HCT116 (cell line): ENCODE measurements at regions not wholly inside any gene's neighbourhood (a gene's known extent, or its start where the extent isn't known, plus 50 kb on each side); places are given as distances from the start of the nearest gene placed in this dataset.

Source experiments
- ATAC-seq: fragments of 200-7000 bp; cut with Tn5 transposase; 2 replicates; pipeline ENCODE4 v1.9.1; 2020; ENCODE audit warnings: mild to moderate bottlenecking, moderate library complexity
- BruUV-seq: library from RNA; stranded (reverse); fragments of 400-500 nt; replicated peaks from 2 replicates; lab custom pipeline; 2021; lab: Mats Ljungman, UMichigan
- CTCF ChIA-PET: fragments of 300-600 bp; sonication (Branson Sonifier 250); formaldehyde crosslinking; loops from one replicate; lab custom pipeline; 2021; ENCODE audit warnings: antibody characterized with exemption; lab: Charles Lee
- POLR2A ChIA-PET: fragments of 300-600, 350-600 bp; sonication (Branson Sonifier 250); formaldehyde crosslinking; loops from one replicate; lab custom pipeline; 2021; ENCODE audit warnings: antibody characterized with exemption; lab: Charles Lee
- RAD21 ChIA-PET, 2 experiments: fragments of 300-600 bp; sonication (Branson Sonifier 250); formaldehyde crosslinking; loops; one replicate each; lab custom pipeline; 2023; ENCODE audit warnings: low total read pairs in 2 of 2; ENCODE audit not compliant: uncharacterized antibody in 2 of 2, unreplicated experiment in 2 of 2, low non-redundant PET in 1 of 2; lab: Charles Lee
- DNase-seq: peaks from one replicate; pipeline ENCODE4 v3.0.0-alpha.2; 2010; ENCODE audit warnings: low read depth, low spot score
- H2AFZ ChIP-seq: fragments of 200-600 bp; shearing (Covaris generic), sonication (generic); 2 replicates; pipeline ENCODE4 v1.6.1; 2017; ENCODE audit warnings: low read depth, mixed run types, mixed read lengths, antibody characterized with exemption, low read length; ENCODE audit not compliant: poor library complexity, severe bottlenecking
- H3K27ac ChIP-seq: 2 replicates; pipeline ENCODE4 v1.5.1; 2012; ENCODE audit warnings: low read depth, low read length
- H3K27me3 ChIP-seq: fragments of 200-600 bp; sonication (generic); 2 replicates; pipeline ENCODE4 v1.6.1; 2016; ENCODE audit warnings: mixed run types, low read length, mixed read lengths; ENCODE audit not compliant: insufficient read depth
- H3K36me3 ChIP-seq, 2 experiments: fragments of 200-500 bp in 1 of 2; fragments of 200-600 bp in 1 of 2; sonication (Bioruptor generic) in 1 of 2; sonication (generic) in 1 of 2; 2 replicates each; pipeline versions ENCODE4 v1.5.1 to v1.6.1; 2014 to 2016; ENCODE audit warnings: low read length in 2 of 2, inconsistent platforms in 1 of 2, mixed read lengths in 1 of 2, mixed run types in 1 of 2; ENCODE audit not compliant: insufficient read depth in 2 of 2, control insufficient read depth in 1 of 2
- H3K4me1 ChIP-seq, 2 experiments: fragments of 200-600 bp in 1 of 2; sonication (generic) in 1 of 2; 2 replicates each; pipeline versions ENCODE4 v1.5.1 to v1.6.1; 2012 to 2017; ENCODE audit warnings: low read length in 2 of 2, inconsistent platforms in 1 of 2, mild to moderate bottlenecking in 1 of 2, mixed read lengths in 1 of 2, mixed run types in 1 of 2, moderate library complexity in 1 of 2; ENCODE audit not compliant: insufficient read depth in 2 of 2, control insufficient read depth in 1 of 2
- H3K4me2 ChIP-seq: fragments of 200-600 bp; sonication (generic); 2 replicates; pipeline ENCODE4 v1.6.1; 2017; ENCODE audit warnings: mixed run types, low read length, mixed read lengths
- H3K4me3 ChIP-seq, 2 experiments: fragments of 200-600 bp in 1 of 2; sonication (generic) in 1 of 2; replicated peaks in 1 of 2; 2 replicates each; pipeline ENCODE4 v1.5.1; 2011 to 2016; ENCODE audit warnings: low read length in 2 of 2, control low read depth in 1 of 2, low read depth in 1 of 2, mild to moderate bottlenecking in 1 of 2, mixed read lengths in 1 of 2, mixed run types in 1 of 2
- H3K79me2 ChIP-seq: fragments of 200-600 bp; sonication (generic); 2 replicates; pipeline ENCODE4 v1.6.1; 2017; ENCODE audit warnings: mild to moderate bottlenecking, mixed run types, low read length, moderate library complexity, mixed read lengths; ENCODE audit not compliant: insufficient read depth
- H3K9ac ChIP-seq: fragments of 200-600 bp; sonication (generic); 2 replicates; pipeline ENCODE4 v1.6.1; 2016; ENCODE audit warnings: low read length, mixed read lengths
- H3K9me2 ChIP-seq: fragments of 200-600 bp; sonication (generic), shearing (Covaris generic); 2 replicates; pipeline ENCODE4 v1.6.1; 2017; ENCODE audit warnings: mixed run types, mild to moderate bottlenecking, moderate library complexity; ENCODE audit not compliant: insufficient read depth
- H3K9me3 ChIP-seq, 2 experiments: fragments of 200-500 bp in 1 of 2; fragments of 200-600 bp in 1 of 2; sonication (Bioruptor generic) in 1 of 2; sonication (generic) in 1 of 2; 2 replicates each; pipeline ENCODE4 v1.6.1; 2014 to 2017; ENCODE audit warnings: low read length in 2 of 2, mixed read lengths in 2 of 2, inconsistent platforms in 1 of 2, low read depth in 1 of 2, mild to moderate bottlenecking in 1 of 2, mixed run types in 1 of 2, moderate library complexity in 1 of 2; ENCODE audit not compliant: control insufficient read depth in 1 of 2, insufficient read depth in 1 of 2
- H4K20me1 ChIP-seq: fragments of 200-600 bp; sonication (generic), shearing (Covaris generic); 2 replicates; pipeline ENCODE4 v1.6.1; 2017; ENCODE audit warnings: mixed run types, mild to moderate bottlenecking, moderate library complexity; ENCODE audit not compliant: insufficient read depth
- ATF3 ChIP-seq: IDR thresholded peaks from 2 replicates; pipeline ENCODE4 v1.6.1; 2012
- CBX3 ChIP-seq: IDR thresholded peaks from 2 replicates; pipeline ENCODE4 v1.6.1; 2012; ENCODE audit warnings: low read depth
- CEBPB ChIP-seq: IDR thresholded peaks from 2 replicates; pipeline ENCODE4 v1.6.1; 2012; ENCODE audit warnings: low read depth
- EGR1 ChIP-seq: IDR thresholded peaks from 2 replicates; pipeline ENCODE4 v1.6.1; 2012; ENCODE audit warnings: low read depth
- EZH2phosphoT487 ChIP-seq: fragments of 200-600 bp; IDR thresholded peaks from 2 replicates; pipeline ENCODE4 v1.6.1; 2018; ENCODE audit warnings: antibody characterized with exemption, borderline replicate concordance
- FOSL1 ChIP-seq: IDR thresholded peaks from 2 replicates; pipeline ENCODE4 v1.6.1; 2012; ENCODE audit warnings: low read depth
- JUND ChIP-seq: IDR thresholded peaks from 2 replicates; pipeline ENCODE4 v1.6.1; 2012
- MAX ChIP-seq: IDR thresholded peaks from 2 replicates; pipeline ENCODE4 v1.6.1; 2012
- POLR2A ChIP-seq: IDR thresholded peaks from 2 replicates; pipeline ENCODE4 v1.7.0; 2011; ENCODE audit warnings: borderline replicate concordance; ENCODE audit not compliant: insufficient read depth, insufficient read length; ENCODE audit errors: extremely low read depth
- POLR2AphosphoS5 ChIP-seq: IDR thresholded peaks from 2 replicates; pipeline ENCODE4 v1.6.1; 2011; ENCODE audit warnings: mild to moderate bottlenecking, low read depth, low read length, moderate library complexity
- RAD21 ChIP-seq: IDR thresholded peaks from 2 replicates; pipeline ENCODE4 v1.6.1; 2012; ENCODE audit warnings: low read depth, mild to moderate bottlenecking
- SIN3A ChIP-seq: IDR thresholded peaks from 2 replicates; pipeline ENCODE4 v1.6.1; 2012; ENCODE audit warnings: low read depth
- SP1 ChIP-seq: IDR thresholded peaks from 2 replicates; pipeline ENCODE4 v1.6.1; 2012; ENCODE audit warnings: low read depth
- SRF ChIP-seq: IDR thresholded peaks from 2 replicates; pipeline ENCODE4 v1.6.1; 2012; ENCODE audit warnings: low read depth
- TCF7L2 ChIP-seq: IDR thresholded peaks from 2 replicates; pipeline ENCODE4 v1.7.0; 2011; ENCODE audit warnings: borderline replicate concordance, inconsistent platforms; ENCODE audit not compliant: insufficient read depth, insufficient read length; ENCODE audit errors: extremely low read depth
- YY1 ChIP-seq: IDR thresholded peaks from 2 replicates; pipeline ENCODE4 v1.6.1; 2011; ENCODE audit warnings: low read length, low read depth, moderate library complexity, mild to moderate bottlenecking; ENCODE audit not compliant: insufficient replicate concordance; ENCODE audit errors: extremely low read depth
- ZBTB33 ChIP-seq: IDR thresholded peaks from 2 replicates; pipeline ENCODE4 v1.6.1; 2011; ENCODE audit warnings: mild to moderate bottlenecking, low read length, moderate library complexity; ENCODE audit not compliant: insufficient replicate concordance; ENCODE audit errors: extremely low read depth
- ZFX ChIP-seq: fragments of 450-650 bp; IDR thresholded peaks from 2 replicates; pipeline ENCODE4 v1.6.1; 2017
- ZNF274 ChIP-seq: fragments of 200-500 bp; sonication (Bioruptor generic); IDR thresholded peaks from 2 replicates; pipeline ENCODE4 v1.6.1; 2014; ENCODE audit warnings: mild to moderate bottlenecking, low read depth, low read length, inconsistent platforms
- intact Hi-C: fragments of 100-400 bp; cut with micrococcal nuclease; formaldehyde crosslinking; loops from 2 replicates; pipeline ENCODE4 v1.10.0; 2022

- Histone ChIP-seq H4K20me1 (no peaks in the 10 kb centered on the region), H3K9me2 (no peaks in the 10 kb centered on the region), H3K4me1 (no peaks in the 10 kb centered on the region), H3K4me3 (no peak overlapping the region), H3K79me2 (no peaks in the 10 kb centered on the region), H3K9ac (no peak overlapping the region), H3K4me2 (no peak overlapping the region), H2AFZ (no peak overlapping the region), H3K36me3 (no peaks in the 10 kb centered on the region), H3K9me3 (no peaks in the 10 kb centered on the region; a peak in 1 of 4 replicates), H3K27ac (no peak overlapping the region), H3K27me3 (no peaks in the 10 kb centered on the region)
- ChIA-PET RAD21 (no interaction called here), CTCF (no interaction called here), POLR2A (no interaction called here)
- no peak for TF ChIP-seq ATF3
- no peak for TF ChIP-seq POLR2AphosphoS5
- TF ChIP-seq ZBTB33, result no peak
- no peak for TF ChIP-seq ZFX
- TF ChIP-seq TCF7L2, result no peak
- no peak for TF ChIP-seq FOSL1
- no peak for TF ChIP-seq SP1
- TF ChIP-seq EGR1, result no peak
- TF ChIP-seq YY1, result no peak
- BruUV-seq, result no TSS peak
- intact Hi-C loops, result no loop called here
- DNase-seq (no peak), ATAC-seq (no peak)
Observed at GRCh38 chr3:189555558-189555881, 75.7 kb upstream of the TP63 start.

GRCh38 chr3:189557824-189558223 is 73.4 kb upstream of the TP63 start:
- H4K20me1 ChIP-seq, result no peaks in the 10 kb centered on the region
- ChIA-PET CTCF (no interaction called here), POLR2A (no interaction called here), RAD21 (no interaction called here)
- TF ChIP-seq SP1 (no peak), TCF7L2 (no peak), ATF3 (no peak), MAX (no peak), POLR2A (no peak), ZNF274 (no peak), EZH2phosphoT487 (no peak), CBX3 (no peak), SIN3A (no peak), SRF (no peak), RAD21 (no peak), JUND (no peak), CEBPB (no peak), ZBTB33 (no peak), FOSL1 (no peak)
- H3K36me3 ChIP-seq, result no peaks in the 10 kb centered on the region
- no peak overlapping the region for H2AFZ ChIP-seq
- ATAC-seq (no peak), DNase-seq (no peak)
- H3K9me2 ChIP-seq, result no peaks in the 10 kb centered on the region
- H3K79me2 ChIP-seq, result no peaks in the 10 kb centered on the region
- H3K4me3 ChIP-seq, result no peak overlapping the region
- BruUV-seq, result no TSS peak
- H3K9me3 ChIP-seq, result no peaks in the 10 kb centered on the region
- intact Hi-C loops, result no loop called here
- no peak overlapping the region for H3K27ac ChIP-seq
- H3K4me2 ChIP-seq, result no peak overlapping the region
- H3K4me1 ChIP-seq, result no peaks in the 10 kb centered on the region
- no peaks in the 10 kb centered on the region for H3K27me3 ChIP-seq
- no peak overlapping the region for H3K9ac ChIP-seq
